ENCODE measurements at regions not wholly inside any gene's neighbourhood (a gene's known extent, or its start where the extent isn't known, plus 50 kb on each side); places are given as distances from the start of the nearest gene placed in this dataset.
"Not testable (repeated sequence)": the region's sequence is repeated elsewhere in the genome, so short reads cannot be mapped to it uniquely, and the experiment has no call there.

- no peak for DNase-seq (ENCODE audit: low spot score)
These were observed 100.7 kb downstream of the SLC16A1 start for GRCh38 chr1:112855152-112855828.

GRCh38 chr1:112854368-112854984 lies 101.5 kb downstream of the SLC16A1 start:
- DNase-seq (ENCODE audit: low spot score): not testable (repeated sequence)

GRCh38 chr1:112853915-112854314 lies 102.1 kb downstream of the SLC16A1 start:
- DNase-seq (ENCODE audit: low spot score): not testable (repeated sequence)

GRCh38 chr1:112852934-112853333 lies 103.1 kb downstream of the SLC16A1 start:
- no peak for DNase-seq (ENCODE audit: low spot score)

- no peak for DNase-seq (ENCODE audit: low spot score)
These were observed 103.7 kb downstream of the SLC16A1 start for GRCh38 chr1:112852276-112852675.

GRCh38 chr1:112850034-112850757 lies 105.8 kb downstream of the SLC16A1 start:
- DNase-seq (ENCODE audit: low spot score): no peak

GRCh38 chr1:112849425-112850033 lies 106.5 kb downstream of the SLC16A1 start:
- DNase-seq (ENCODE audit: low spot score): no peak

GRCh38 chr1:112841825-112842224 lies 114.2 kb downstream of the SLC16A1 start:
- DNase-seq (ENCODE audit: low spot score): no peak

- peak; percentile 50 for DNase-seq (ENCODE audit: low spot score)
These were observed 115.1 kb downstream of the SLC16A1 start for GRCh38 chr1:112840631-112841624.

GRCh38 chr1:112836642-112837041 lies 119.4 kb downstream of the SLC16A1 start:
- DNase-seq (ENCODE audit: low spot score): no peak

- no peak for DNase-seq (ENCODE audit: low spot score)
These were observed 118.7 kb upstream of the PPM1J start for GRCh38 chr1:112833806-112834205.

GRCh38 chr1:112832259-112832658 lies 117.1 kb upstream of the PPM1J start:
- not testable (repeated sequence) for DNase-seq (ENCODE audit: low spot score)

- DNase-seq (ENCODE audit: low spot score): not testable (repeated sequence)
These were observed 114.6 kb upstream of the PPM1J start for GRCh38 chr1:112829691-112830090.

GRCh38 chr1:112828716-112829115 lies 113.6 kb upstream of the PPM1J start:
- no peak for DNase-seq (ENCODE audit: low spot score)

GRCh38 chr1:112827391-112827790 lies 112.3 kb upstream of the PPM1J start:
- not testable (repeated sequence) for DNase-seq (ENCODE audit: low spot score)

- DNase-seq (ENCODE audit: low spot score): no peak
These were observed 111.2 kb upstream of the PPM1J start for GRCh38 chr1:112826217-112826944.

- DNase-seq (ENCODE audit: low spot score): not testable (repeated sequence)
These were observed 110.6 kb upstream of the PPM1J start for GRCh38 chr1:112825563-112826216.

GRCh38 chr1:112825075-112825474 lies 109.9 kb upstream of the PPM1J start:
- not testable (repeated sequence) for DNase-seq (ENCODE audit: low spot score)

- DNase-seq (ENCODE audit: low spot score): not testable (repeated sequence)
These were observed 106.4 kb upstream of the PPM1J start for GRCh38 chr1:112821307-112822063.

Measured in activated CD4-positive, alpha-beta T cell treated with anti-CD3 and anti-CD28 coated beads, Interleukin-2, Interleukin-4, amounts not matched to agents 100 ng/mL and 50 ng/mL, durations not matched to agents 16 hours and 8 hours (primary cell).